ENCODE measurements at regions not wholly inside any gene's neighbourhood (a gene's known extent, or its start where the extent isn't known, plus 50 kb on each side); places are given as distances from the start of the nearest gene placed in this dataset.

DNA sequence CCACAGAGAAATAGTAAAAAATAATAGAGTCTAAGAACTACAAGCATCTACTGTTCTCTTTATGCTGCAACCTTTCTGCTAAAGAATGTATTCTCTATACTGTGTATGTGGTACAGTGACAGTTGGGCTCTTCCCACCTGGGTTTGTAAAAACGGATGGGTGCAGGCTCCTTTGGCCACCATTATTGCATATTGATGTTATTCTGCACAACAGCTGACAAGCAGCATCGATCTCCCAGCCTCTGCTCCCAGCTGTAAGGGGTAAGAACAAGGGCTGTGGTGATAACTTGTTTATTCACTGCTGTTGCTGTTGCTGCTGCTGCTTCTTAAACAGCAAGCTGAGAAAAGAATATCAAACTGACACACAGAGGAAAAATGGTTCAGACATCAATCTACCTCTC lies 56.1 kb downstream of the KCNRG start:
- Histone ChIP-seq H3K27ac (ENCODE audit: insufficient read depth, low read length, poor library complexity, severe bottlenecking) (no peak overlapping the region), H3K9me3 (ENCODE audit: control insufficient read depth, low read length) (no peaks in the 10 kb centered on the region), H3K4me1 (ENCODE audit: control insufficient read depth, insufficient read depth, low read length, poor library complexity, severe bottlenecking) (no peaks in the 10 kb centered on the region), H3K36me3 (ENCODE audit: control insufficient read depth, insufficient read depth, low read length) (no peaks in the 10 kb centered on the region), H3K4me3 (ENCODE audit: insufficient read depth, low read depth, low read length, poor library complexity, severe bottlenecking) (no peak overlapping the region), H3K27me3 (replicated peaks; ENCODE audit: control insufficient read depth, insufficient read depth, low read length, poor library complexity, severe bottlenecking) (peaks cover 2% of the 10 kb centered on the region)
- no peak for DNase-seq

DNA sequence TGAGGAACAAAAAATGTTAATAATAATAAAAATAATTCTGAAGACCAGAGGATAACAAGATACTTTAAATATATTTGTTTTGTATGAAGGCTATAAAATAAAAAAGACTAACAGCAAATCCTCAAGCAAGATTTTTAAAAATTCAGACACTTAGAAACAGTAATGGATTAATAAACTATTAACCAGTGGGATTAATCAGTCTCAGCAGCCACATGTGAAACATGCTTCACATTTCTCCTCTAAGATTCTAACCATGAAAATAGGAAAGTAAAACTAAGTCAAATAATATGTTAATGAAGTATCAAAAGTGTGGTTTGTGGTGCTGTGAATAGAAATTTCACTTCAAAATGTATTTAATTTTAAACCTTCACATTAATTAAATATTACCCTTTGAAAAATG lies 57.4 kb downstream of the KCNRG start:
- Histone ChIP-seq H3K27me3 (replicated peaks; ENCODE audit: control insufficient read depth, insufficient read depth, low read length, poor library complexity, severe bottlenecking) (peaks cover 2% of the 10 kb centered on the region), H3K4me1 (ENCODE audit: control insufficient read depth, insufficient read depth, low read length, poor library complexity, severe bottlenecking) (no peaks in the 10 kb centered on the region), H3K9me3 (ENCODE audit: control insufficient read depth, low read length) (no peaks in the 10 kb centered on the region), H3K27ac (ENCODE audit: insufficient read depth, low read length, poor library complexity, severe bottlenecking) (no peak overlapping the region), H3K4me3 (ENCODE audit: insufficient read depth, low read depth, low read length, poor library complexity, severe bottlenecking) (no peak overlapping the region), H3K36me3 (ENCODE audit: control insufficient read depth, insufficient read depth, low read length) (no peaks in the 10 kb centered on the region)
- no peak for DNase-seq

DNA sequence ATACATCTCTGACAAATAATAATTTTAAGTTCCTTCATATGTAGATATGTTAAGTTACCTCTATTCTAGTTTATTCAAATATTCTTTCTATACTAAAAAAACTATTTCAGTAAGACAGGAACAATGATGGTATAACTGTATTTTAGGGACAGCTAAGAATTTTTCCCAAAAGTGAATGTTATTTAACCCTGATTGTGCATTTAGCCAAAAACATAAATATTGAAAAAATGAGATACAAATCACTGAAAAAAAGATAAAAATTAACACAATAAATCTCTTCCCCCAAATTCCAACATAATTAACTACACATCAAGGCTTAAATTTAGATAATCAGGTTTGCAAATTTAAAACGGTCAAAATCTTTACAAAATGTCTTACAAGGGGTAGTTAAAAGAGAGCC lies 58.1 kb downstream of the KCNRG start:
- Histone ChIP-seq H3K36me3 (ENCODE audit: control insufficient read depth, insufficient read depth, low read length) (no peaks in the 10 kb centered on the region), H3K27me3 (replicated peaks; ENCODE audit: control insufficient read depth, insufficient read depth, low read length, poor library complexity, severe bottlenecking) (peaks cover 2% of the 10 kb centered on the region), H3K9me3 (ENCODE audit: control insufficient read depth, low read length) (no peaks in the 10 kb centered on the region), H3K4me1 (ENCODE audit: control insufficient read depth, insufficient read depth, low read length, poor library complexity, severe bottlenecking) (no peaks in the 10 kb centered on the region), H3K4me3 (ENCODE audit: insufficient read depth, low read depth, low read length, poor library complexity, severe bottlenecking) (no peak overlapping the region), H3K27ac (ENCODE audit: insufficient read depth, low read length, poor library complexity, severe bottlenecking) (no peak overlapping the region)
- DNase-seq, result no peak

DNA sequence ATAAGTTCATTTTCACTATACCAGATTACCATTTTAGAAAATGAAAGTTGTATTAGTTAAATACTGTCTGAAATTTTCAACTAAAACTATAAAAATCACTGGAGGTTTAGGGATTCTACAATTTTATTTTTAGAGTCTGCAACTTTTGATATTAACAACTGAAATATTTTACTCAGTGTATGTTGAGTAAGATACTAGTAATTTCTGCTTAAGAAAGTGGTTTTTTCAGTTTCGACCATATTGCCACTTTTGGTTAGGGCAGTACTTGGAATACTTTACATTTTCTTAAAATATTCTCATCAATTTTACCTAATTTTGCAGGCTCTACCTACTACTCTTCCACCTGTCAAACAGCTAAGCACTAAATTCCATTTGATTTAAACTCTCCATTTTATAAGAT lies 59.6 kb downstream of the KCNRG start:
- H3K4me1 ChIP-seq (ENCODE audit: control insufficient read depth, insufficient read depth, low read length, poor library complexity, severe bottlenecking), result no peaks in the 10 kb centered on the region
- no peak overlapping the region for H3K4me3 ChIP-seq (ENCODE audit: insufficient read depth, low read depth, low read length, poor library complexity, severe bottlenecking)
- no peak for DNase-seq
- peaks cover 2% of the 10 kb centered on the region for H3K27me3 ChIP-seq (replicated peaks; ENCODE audit: control insufficient read depth, insufficient read depth, low read length, poor library complexity, severe bottlenecking)
- no peaks in the 10 kb centered on the region for H3K36me3 ChIP-seq (ENCODE audit: control insufficient read depth, insufficient read depth, low read length)
- H3K9me3 ChIP-seq (ENCODE audit: control insufficient read depth, low read length), result no peaks in the 10 kb centered on the region
- no peak overlapping the region for H3K27ac ChIP-seq (ENCODE audit: insufficient read depth, low read length, poor library complexity, severe bottlenecking)

DNA sequence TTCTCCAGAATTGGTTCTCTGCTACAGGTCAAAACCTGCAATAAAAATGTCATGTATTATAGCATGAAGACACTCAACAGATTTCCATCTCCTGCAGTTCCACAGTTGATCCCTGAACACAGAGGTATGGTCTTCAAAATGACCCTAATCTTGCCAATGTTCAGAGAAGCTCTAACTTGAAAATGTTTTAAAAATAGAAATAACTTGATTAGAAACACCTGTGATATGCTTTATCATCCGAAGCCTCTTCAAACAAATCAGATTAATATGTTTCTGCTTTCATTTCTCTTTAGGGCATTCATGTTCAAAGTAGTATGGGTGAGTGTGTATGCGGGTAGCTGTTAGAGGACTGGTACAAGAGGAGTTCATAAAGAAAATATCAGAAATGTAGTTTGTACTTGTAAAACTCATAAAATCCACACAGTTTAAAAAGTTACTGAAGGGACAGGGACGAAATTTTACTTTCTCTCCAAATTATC lies 60.4 kb downstream of the KCNRG start:
- H3K4me3 ChIP-seq (ENCODE audit: insufficient read depth, low read depth, low read length, poor library complexity, severe bottlenecking), result no peak overlapping the region
- H3K27ac ChIP-seq (ENCODE audit: insufficient read depth, low read length, poor library complexity, severe bottlenecking), result no peak overlapping the region
- peaks cover 2% of the 10 kb centered on the region for H3K27me3 ChIP-seq (replicated peaks; ENCODE audit: control insufficient read depth, insufficient read depth, low read length, poor library complexity, severe bottlenecking)
- no peaks in the 10 kb centered on the region for H3K4me1 ChIP-seq (ENCODE audit: control insufficient read depth, insufficient read depth, low read length, poor library complexity, severe bottlenecking)
- H3K36me3 ChIP-seq (ENCODE audit: control insufficient read depth, insufficient read depth, low read length), result no peaks in the 10 kb centered on the region
- no peaks in the 10 kb centered on the region for H3K9me3 ChIP-seq (ENCODE audit: control insufficient read depth, low read length)
- no peak for DNase-seq

DNA sequence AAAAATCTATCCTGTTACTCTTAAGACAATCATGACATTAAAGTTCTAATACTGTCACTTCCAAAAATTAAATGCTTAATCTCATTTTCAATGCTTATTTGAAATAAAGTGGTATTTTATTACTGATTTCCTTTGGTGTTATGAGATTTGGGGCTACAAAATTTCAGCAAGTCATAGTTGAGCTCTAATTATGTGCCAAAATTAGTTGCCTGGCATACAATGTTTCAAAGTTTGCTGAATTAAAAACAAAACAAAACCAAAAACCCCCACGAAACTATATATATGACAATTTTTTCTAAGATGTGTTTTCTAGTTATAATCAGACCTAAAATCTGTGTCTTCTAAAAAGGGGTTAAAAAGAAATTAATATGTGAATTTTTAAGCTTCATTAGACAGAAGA lies 62.2 kb downstream of the KCNRG start:
- peaks cover 2% of the 10 kb centered on the region for H3K27me3 ChIP-seq (replicated peaks; ENCODE audit: control insufficient read depth, insufficient read depth, low read length, poor library complexity, severe bottlenecking)
- no peaks in the 10 kb centered on the region for H3K9me3 ChIP-seq (ENCODE audit: control insufficient read depth, low read length)
- H3K4me1 ChIP-seq (ENCODE audit: control insufficient read depth, insufficient read depth, low read length, poor library complexity, severe bottlenecking), result no peaks in the 10 kb centered on the region
- no peak overlapping the region for H3K27ac ChIP-seq (ENCODE audit: insufficient read depth, low read length, poor library complexity, severe bottlenecking)
- no peak overlapping the region for H3K4me3 ChIP-seq (ENCODE audit: insufficient read depth, low read depth, low read length, poor library complexity, severe bottlenecking)
- H3K36me3 ChIP-seq (ENCODE audit: control insufficient read depth, insufficient read depth, low read length), result no peaks in the 10 kb centered on the region
- no peak for DNase-seq

DNA sequence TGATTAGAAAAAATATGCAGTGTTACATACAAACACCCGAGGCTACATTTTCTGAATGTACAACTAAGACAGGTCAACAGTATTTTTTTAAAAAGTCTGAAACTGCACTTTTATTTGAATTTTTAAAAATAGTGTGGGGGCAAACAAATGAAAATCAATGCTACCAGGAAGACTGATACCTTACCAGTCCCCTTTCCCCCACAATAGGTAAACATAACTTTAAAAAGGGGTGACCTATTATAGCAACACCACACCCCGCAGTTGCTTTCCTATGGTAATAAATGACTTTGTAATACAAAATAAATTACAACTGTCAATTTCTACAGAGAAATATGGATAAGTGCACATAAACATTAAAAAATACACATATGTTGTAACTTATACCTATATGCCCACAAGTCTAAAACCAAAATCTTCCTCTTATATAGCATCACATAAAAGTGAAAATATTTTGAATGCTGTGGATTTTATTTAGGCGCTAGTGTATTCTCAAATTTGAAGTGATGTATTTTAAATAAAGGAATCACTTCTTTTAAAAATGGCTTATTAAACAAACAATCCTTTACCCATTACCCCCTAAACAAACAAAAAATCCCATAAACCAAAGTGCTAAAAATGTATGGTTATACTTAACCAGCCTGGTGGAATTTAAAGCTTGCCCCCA lies 63.1 kb downstream of the KCNRG start:
- Histone ChIP-seq H3K4me3 (ENCODE audit: insufficient read depth, low read depth, low read length, poor library complexity, severe bottlenecking) (no peak overlapping the region), H3K36me3 (ENCODE audit: control insufficient read depth, insufficient read depth, low read length) (no peaks in the 10 kb centered on the region), H3K27ac (ENCODE audit: insufficient read depth, low read length, poor library complexity, severe bottlenecking) (no peak overlapping the region), H3K9me3 (ENCODE audit: control insufficient read depth, low read length) (no peaks in the 10 kb centered on the region), H3K27me3 (replicated peaks; ENCODE audit: control insufficient read depth, insufficient read depth, low read length, poor library complexity, severe bottlenecking) (no peaks in the 10 kb centered on the region), H3K4me1 (ENCODE audit: control insufficient read depth, insufficient read depth, low read length, poor library complexity, severe bottlenecking) (peaks cover under 1% of the 10 kb centered on the region)
- DNase-seq, result no peak

DNA sequence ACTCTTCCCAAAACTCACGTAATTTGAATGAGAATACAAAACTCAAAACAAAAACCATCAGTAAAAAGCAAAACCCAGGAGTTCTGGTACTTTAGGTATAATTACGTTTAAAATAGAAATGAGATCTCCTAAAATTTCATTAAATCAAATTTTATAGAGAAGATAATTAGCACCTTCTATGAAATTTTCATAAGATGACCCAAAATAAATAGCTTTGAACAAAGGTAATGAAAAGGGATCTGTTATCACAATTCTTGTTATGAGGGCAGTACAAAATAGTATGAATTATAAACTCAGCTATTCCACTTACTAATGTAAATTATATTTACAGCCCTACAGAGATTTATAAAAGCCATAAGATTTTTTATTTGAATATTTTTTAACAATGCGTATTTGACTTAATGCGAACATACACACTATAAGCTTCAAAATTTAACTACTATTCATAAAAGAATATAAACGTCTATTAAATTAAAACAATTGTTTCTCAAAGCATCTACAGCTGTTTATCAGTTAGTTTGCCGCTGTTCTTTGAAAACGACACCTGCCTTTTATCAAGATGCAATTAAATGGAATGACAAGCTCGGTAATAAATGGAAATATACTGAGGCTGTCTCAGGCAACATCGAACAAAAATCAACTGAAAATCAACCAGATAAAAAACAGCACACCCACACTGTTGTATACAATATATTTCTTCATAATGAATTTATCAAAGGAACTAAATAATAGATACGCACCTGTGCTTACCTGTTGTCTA lies 63.8 kb downstream of the KCNRG start:
- Histone ChIP-seq H3K27me3 (replicated peaks; ENCODE audit: control insufficient read depth, insufficient read depth, low read length, poor library complexity, severe bottlenecking) (no peaks in the 10 kb centered on the region), H3K9me3 (ENCODE audit: control insufficient read depth, low read length) (no peaks in the 10 kb centered on the region), H3K27ac (ENCODE audit: insufficient read depth, low read length, poor library complexity, severe bottlenecking) (no peak overlapping the region), H3K4me3 (ENCODE audit: insufficient read depth, low read depth, low read length, poor library complexity, severe bottlenecking) (no peak overlapping the region), H3K4me1 (ENCODE audit: control insufficient read depth, insufficient read depth, low read length, poor library complexity, severe bottlenecking) (peaks cover 5% of the 10 kb centered on the region), H3K36me3 (ENCODE audit: control insufficient read depth, insufficient read depth, low read length) (no peaks in the 10 kb centered on the region)
- no peak for DNase-seq

DNA sequence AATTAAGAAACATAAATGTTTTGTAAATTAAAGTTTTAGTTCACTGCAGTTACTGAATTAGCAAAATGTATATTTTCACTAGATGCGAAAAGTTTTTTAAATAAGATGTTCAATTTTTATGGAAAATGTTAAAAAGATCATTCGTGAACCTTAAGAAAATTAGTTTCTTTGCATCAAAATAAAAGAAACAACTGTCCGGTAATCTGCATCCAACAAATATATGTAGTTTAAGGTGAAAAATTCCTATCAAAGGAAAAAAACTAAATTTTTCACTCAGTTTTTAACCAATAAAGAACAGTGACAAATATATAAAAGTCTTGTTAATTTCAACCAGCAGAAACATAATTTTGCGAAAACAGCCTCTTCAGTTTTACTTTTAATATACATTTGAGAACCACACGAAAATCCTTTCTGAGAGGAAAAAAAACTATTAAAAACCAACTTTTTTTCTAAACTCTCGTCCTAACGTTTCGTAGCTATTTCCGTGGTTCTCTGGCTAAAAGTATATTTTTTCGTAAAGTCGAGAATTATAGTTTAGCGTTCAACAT lies 64.5 kb downstream of the KCNRG start:
- Histone ChIP-seq H3K27me3 (replicated peaks; ENCODE audit: control insufficient read depth, insufficient read depth, low read length, poor library complexity, severe bottlenecking) (no peaks in the 10 kb centered on the region), H3K4me1 (ENCODE audit: control insufficient read depth, insufficient read depth, low read length, poor library complexity, severe bottlenecking) (peaks cover 5% of the 10 kb centered on the region), H3K27ac (ENCODE audit: insufficient read depth, low read length, poor library complexity, severe bottlenecking) (peak overlapping the region; percentile 87), H3K4me3 (ENCODE audit: insufficient read depth, low read depth, low read length, poor library complexity, severe bottlenecking) (peak overlapping the region; percentile 78), H3K9me3 (ENCODE audit: control insufficient read depth, low read length) (no peaks in the 10 kb centered on the region), H3K36me3 (ENCODE audit: control insufficient read depth, insufficient read depth, low read length) (no peaks in the 10 kb centered on the region)
- DNase-seq, result no peak

Measured in effector memory CD4-positive, alpha-beta T cell (primary cell).